NCI-H2171 (cell line): ENCODE measurements at regions not wholly inside any gene's neighbourhood (a gene's known extent, or its start where the extent isn't known, plus 50 kb on each side); places are given as distances from the start of the nearest gene placed in this dataset.

ENCODE experiments used
- DNase-seq: peaks from one replicate; lab custom pipeline; 2025; lab: John Stamatoyannopoulos, UW

DNA sequence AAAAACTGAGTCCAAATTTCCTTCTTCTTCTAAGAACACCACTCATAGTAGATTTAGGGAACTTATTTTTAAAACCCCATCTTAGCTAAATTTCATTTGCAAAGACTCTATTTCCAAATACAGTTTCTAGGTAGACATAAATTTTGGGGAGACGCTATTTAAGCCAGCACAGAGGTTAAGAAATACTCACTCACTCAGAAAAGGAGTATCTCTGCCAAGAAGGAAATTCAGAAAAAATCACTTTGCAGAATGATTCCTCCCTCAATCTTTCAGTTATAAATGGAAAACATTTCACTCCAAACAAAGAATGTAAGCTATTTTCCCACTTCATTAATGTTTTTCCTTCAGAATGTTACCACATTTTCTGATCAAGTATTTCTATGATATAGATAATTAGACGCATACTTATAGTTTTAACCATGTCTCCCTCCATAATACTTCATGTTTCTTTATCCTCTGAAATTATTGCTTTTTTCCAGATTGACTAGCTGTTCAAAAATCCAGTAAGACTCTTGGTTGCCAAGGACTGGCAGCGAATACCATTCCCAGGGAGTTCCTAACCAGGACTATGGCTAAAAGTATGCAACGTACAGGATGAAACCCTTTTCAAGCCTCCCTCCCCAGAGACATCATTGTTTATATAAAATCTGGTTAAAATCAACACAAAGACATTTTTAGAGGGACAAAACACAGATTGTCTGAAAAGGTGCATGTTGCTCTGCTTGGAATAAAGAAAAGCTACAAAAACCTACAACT lies 52.5 kb upstream of the RXFP2 start:
- no peak for DNase-seq
